ENCODE measurements at regions not wholly inside any gene's neighbourhood (a gene's known extent, or its start where the extent isn't known, plus 50 kb on each side); places are given as distances from the start of the nearest gene placed in this dataset.

- H3K27ac ChIP-seq: no peak overlapping the region
- H3K36me3 ChIP-seq: no peaks in the 10 kb centered on the region
- no peaks in the 10 kb centered on the region for H3K27me3 ChIP-seq
- TF ChIP-seq Cebpa-rat (IDR thresholded peaks at IDR 0.05): no peak
- H4K20me1 ChIP-seq: no peaks in the 10 kb centered on the region
- H3K4me2 ChIP-seq: no peak overlapping the region
- H3K9ac ChIP-seq: no peak overlapping the region
- peaks cover 0 to 11% (median 3%) of the 10 kb centered on the region in 10 experiments; a peak in 7 of 20 replicates for H3K4me1 ChIP-seq
- no peak overlapping the region for H3K4me3 ChIP-seq
- H3K9me3 ChIP-seq (replicated peaks in 1 of 11): no peaks in the 10 kb centered on the region
Observed at GRCh38 chr1:14519976-14520375, 78.5 kb upstream of the KAZN start.

- no peak overlapping the region for H3K27ac ChIP-seq
- no peak for TF ChIP-seq Cebpa-rat (IDR thresholded peaks at IDR 0.05)
- H3K4me3 ChIP-seq: no peak overlapping the region
- H3K9me3 ChIP-seq (replicated peaks in 1 of 11): no peaks in the 10 kb centered on the region
- no peak overlapping the region for H3K9ac ChIP-seq
- H3K4me2 ChIP-seq: peak overlapping the region in 6 of 11 experiments; percentile 1 to 32 (median 10); a peak in 5 of 22 replicates
- H3K27me3 ChIP-seq: no peaks in the 10 kb centered on the region
- H4K20me1 ChIP-seq: no peaks in the 10 kb centered on the region
- H3K36me3 ChIP-seq: no peaks in the 10 kb centered on the region
- peaks cover 0 to 11% (median 3%) of the 10 kb centered on the region in 10 experiments; a peak in 7 of 20 replicates for H3K4me1 ChIP-seq
Observed at GRCh38 chr1:14520514-14521163, 77.8 kb upstream of the KAZN start.

- H3K4me3 ChIP-seq: no peak overlapping the region
- no peak overlapping the region for H3K9ac ChIP-seq
- no peaks in the 10 kb centered on the region for H3K27me3 ChIP-seq
- peaks cover 0 to 11% (median 3%) of the 10 kb centered on the region in 10 experiments; a peak in 7 of 20 replicates for H3K4me1 ChIP-seq
- no peaks in the 10 kb centered on the region for H3K9me3 ChIP-seq (replicated peaks in 1 of 11)
- TF ChIP-seq Cebpa-rat (IDR thresholded peaks at IDR 0.05): no peak
- H3K4me2 ChIP-seq: peak overlapping the region in 5 of 11 experiments; percentile 1 to 32 (median 16); a peak in 6 of 22 replicates
- no peak overlapping the region for H3K27ac ChIP-seq
- no peaks in the 10 kb centered on the region for H3K36me3 ChIP-seq
- H4K20me1 ChIP-seq: no peaks in the 10 kb centered on the region
Observed at GRCh38 chr1:14521622-14522021, 76.9 kb upstream of the KAZN start.

GRCh38 chr1:14522077-14522925 lies 76.2 kb upstream of the KAZN start:
- H3K4me1 ChIP-seq: peaks cover 0 to 11% (median 3%) of the 10 kb centered on the region in 10 experiments; a peak in 7 of 20 replicates
- no peak overlapping the region for H3K9ac ChIP-seq
- no peak for TF ChIP-seq Cebpa-rat (IDR thresholded peaks at IDR 0.05)
- H3K27ac ChIP-seq: no peak overlapping the region
- H3K9me3 ChIP-seq (replicated peaks in 1 of 11): no peaks in the 10 kb centered on the region
- no peak overlapping the region for H3K4me2 ChIP-seq
- H4K20me1 ChIP-seq: no peaks in the 10 kb centered on the region
- no peaks in the 10 kb centered on the region for H3K27me3 ChIP-seq
- H3K4me3 ChIP-seq: no peak overlapping the region
- no peaks in the 10 kb centered on the region for H3K36me3 ChIP-seq

GRCh38 chr1:14522926-14523241 lies 75.6 kb upstream of the KAZN start:
- Histone ChIP-seq H4K20me1 (no peaks in the 10 kb centered on the region), H3K9me3 (replicated peaks in 1 of 11) (no peaks in the 10 kb centered on the region), H3K4me1 (peaks cover 0 to 11% (median 3%) of the 10 kb centered on the region in 10 experiments; a peak in 7 of 20 replicates), H3K27me3 (no peaks in the 10 kb centered on the region), H3K9ac (no peak overlapping the region), H3K4me3 (no peak overlapping the region), H3K27ac (no peak overlapping the region), H3K36me3 (no peaks in the 10 kb centered on the region), H3K4me2 (no peak overlapping the region)
- TF ChIP-seq Cebpa-rat (IDR thresholded peaks at IDR 0.05): no peak

- no peak overlapping the region for H3K9ac ChIP-seq
- no peak for TF ChIP-seq Cebpa-rat (IDR thresholded peaks at IDR 0.05)
- no peaks in the 10 kb centered on the region for H3K9me3 ChIP-seq (replicated peaks in 1 of 11)
- H4K20me1 ChIP-seq: no peaks in the 10 kb centered on the region
- H3K4me2 ChIP-seq: no peak overlapping the region
- no peak overlapping the region for H3K4me3 ChIP-seq
- peaks cover 0 to 11% (median 3%) of the 10 kb centered on the region in 10 experiments; a peak in 7 of 20 replicates for H3K4me1 ChIP-seq
- no peaks in the 10 kb centered on the region for H3K36me3 ChIP-seq
- no peaks in the 10 kb centered on the region for H3K27me3 ChIP-seq
- no peak overlapping the region for H3K27ac ChIP-seq
Observed at GRCh38 chr1:14524826-14525636, 73.5 kb upstream of the KAZN start.

- Histone ChIP-seq H3K4me2 (no peak overlapping the region), H3K9ac (no peak overlapping the region), H4K20me1 (no peaks in the 10 kb centered on the region), H3K4me3 (no peak overlapping the region), H3K9me3 (replicated peaks in 1 of 11) (no peaks in the 10 kb centered on the region), H3K4me1 (no peaks in the 10 kb centered on the region), H3K27ac (no peak overlapping the region), H3K36me3 (no peaks in the 10 kb centered on the region), H3K27me3 (no peaks in the 10 kb centered on the region)
- no peak for TF ChIP-seq Cebpa-rat (IDR thresholded peaks at IDR 0.05)
Observed at GRCh38 chr1:14529475-14529874, 69.0 kb upstream of the KAZN start.

GRCh38 chr1:14531519-14531918 lies 67.0 kb upstream of the KAZN start:
- Histone ChIP-seq H3K9ac (no peak overlapping the region), H3K4me2 (no peak overlapping the region), H4K20me1 (no peaks in the 10 kb centered on the region), H3K27me3 (no peaks in the 10 kb centered on the region), H3K36me3 (no peaks in the 10 kb centered on the region), H3K27ac (no peak overlapping the region), H3K4me3 (no peak overlapping the region), H3K9me3 (replicated peaks in 1 of 11) (no peaks in the 10 kb centered on the region), H3K4me1 (no peaks in the 10 kb centered on the region)
- no peak for TF ChIP-seq Cebpa-rat (IDR thresholded peaks at IDR 0.05)

All from BLaER1 treated with 17β-estradiol and CSF1 and Interleukin-3, amounts not matched to agents 10 nM and 100 nM (cell line).